ENCODE measurements at regions not wholly inside any gene's neighbourhood (a gene's known extent, or its start where the extent isn't known, plus 50 kb on each side); places are given as distances from the start of the nearest gene placed in this dataset.

GRCh38 chr6:144361016-144361415 lies 75.9 kb downstream of the UTRN start:
- H3K27me3 ChIP-seq (replicated peaks in 1 of 4; ENCODE audit: control insufficient read depth in 3 of 4, extremely low read depth in 1 of 4, insufficient read depth in 3 of 4, low read length in 3 of 4), result no peaks in the 10 kb centered on the region
- no peak overlapping the region for H3K18ac ChIP-seq (ENCODE audit: extremely low read depth, low read length)
- H4K20me1 ChIP-seq (replicated peaks in 1 of 2; ENCODE audit: control insufficient read depth in 1 of 2, insufficient read depth in 2 of 2, low read length in 2 of 2), result no peaks in the 10 kb centered on the region
- no peaks in the 10 kb centered on the region for H3K79me1 ChIP-seq (ENCODE audit: low read depth, low read length)
- no peaks in the 10 kb centered on the region for H3K9me3 ChIP-seq (ENCODE audit: insufficient read depth in 2 of 2, low read depth in 1 of 2, low read length in 1 of 2)
- peaks cover 0 to 40% of the 10 kb centered on the region in 2 experiments; a peak in 2 of 4 replicates for H3K79me2 ChIP-seq (ENCODE audit: control insufficient read depth in 1 of 2, insufficient read depth in 2 of 2, low read length in 2 of 2)
- H4K5ac ChIP-seq (ENCODE audit: insufficient read length, low read depth, low read length), result no peak overlapping the region
- H4K91ac ChIP-seq (replicated peaks; ENCODE audit: insufficient read length, low read length), result no peak overlapping the region
- H3K4me2 ChIP-seq (ENCODE audit: insufficient read depth in 1 of 2, low read depth in 2 of 2, low read length in 2 of 2), result no peak overlapping the region
- H2AK5ac ChIP-seq (ENCODE audit: low read depth, low read length), result no peak overlapping the region
- no peak overlapping the region for H3K14ac ChIP-seq (ENCODE audit: insufficient read length)
- ChIA-PET CTCF (ENCODE audit: partially characterized antibody) (interaction anchor here (1.4 kb wide), 1 partner anchor 21 kb away, joined by 3 read pairs; no protein-coding TSS in a partner anchor), POLR2A (ENCODE audit: partially characterized antibody) (interaction anchor here (0.6 to 1.6 kb wide), 2 partner anchors 10 to 17 kb away, joined by 3 to 6 read pairs; no protein-coding TSS in a partner anchor)
- no peak overlapping the region for H2AFZ ChIP-seq (ENCODE audit: low read length)
- no peak overlapping the region for H3K56ac ChIP-seq (replicated peaks; ENCODE audit: insufficient read length, low read depth, low read length)
- no peak overlapping the region for H2BK120ac ChIP-seq (replicated peaks; ENCODE audit: low read depth, low read length)
- H3K27ac ChIP-seq (ENCODE audit: low read depth, low read length), result no peak overlapping the region
- 89% methylated on average over 1 of the region's 1 CpG; no CpG with 5 or more reads in 1 of the 2 experiments for WGBS, 2 experiments (ENCODE audit: extremely low coverage in 1 of 2, insufficient coverage in 1 of 2, insufficient read length in 1 of 2, insufficient replicate concordance in 2 of 2, low coverage in 1 of 2, low lambda C conversion rate in 2 of 2, missing lambda C conversion rate in 1 of 2)
- no peak overlapping the region for H2BK12ac ChIP-seq (ENCODE audit: low read depth, low read length)
- H3K23ac ChIP-seq (ENCODE audit: insufficient read length), result no peak overlapping the region
- no peak overlapping the region for H3K4me3 ChIP-seq (ENCODE audit: extremely low read depth in 1 of 4, insufficient read depth in 2 of 4, low read depth in 3 of 4, low read length in 4 of 4)
- peaks cover 0 to 13% (median 2%) of the 10 kb centered on the region in 4 experiments; a peak in 2 of 7 replicates for H3K4me1 ChIP-seq (replicated peaks in 1 of 4; ENCODE audit: control insufficient read depth in 3 of 4, insufficient read depth in 4 of 4, low read length in 3 of 4)
- no peak overlapping the region for H4K8ac ChIP-seq (ENCODE audit: extremely low read depth, insufficient read depth, low read length)
- no peak overlapping the region for H3K4ac ChIP-seq (replicated peaks; ENCODE audit: insufficient read length, low read depth, low read length)
- no peak overlapping the region for H3K9ac ChIP-seq (replicated peaks in 1 of 4; ENCODE audit: extremely low read depth in 1 of 4, low read depth in 3 of 4, low read length in 3 of 4)
- DNase-seq (ENCODE audit: low read depth in 1 of 2, low spot score in 2 of 2), result no peak
- no peak overlapping the region for H2BK20ac ChIP-seq (ENCODE audit: low read length)
- no peaks in the 10 kb centered on the region for H3K36me3 ChIP-seq (ENCODE audit: control insufficient read depth in 2 of 4, insufficient read depth in 4 of 4, low read length in 3 of 4)
- H2BK15ac ChIP-seq (ENCODE audit: low read length), result no peak overlapping the region
- no peak for FAIRE-seq
- no peaks in the 10 kb centered on the region for H3K23me2 ChIP-seq (ENCODE audit: low read depth, low read length)
- H2BK5ac ChIP-seq (ENCODE audit: low read depth, low read length), result no peak overlapping the region
- no peak for TF ChIP-seq GABPA (IDR thresholded peaks at IDR 0.05; ENCODE audit: borderline replicate concordance, insufficient read depth, low read length)
- TF ChIP-seq SIX5 (IDR thresholded peaks at IDR 0.05; ENCODE audit: low read depth, low read length), result no peak
- no peak for TF ChIP-seq YY1 (IDR thresholded peaks at IDR 0.05; ENCODE audit: low read depth, low read length)
- no peak for TF ChIP-seq POLR2AphosphoS5 (IDR thresholded peaks at IDR 0.05; ENCODE audit: low read depth, low read length)
- no peak for TF ChIP-seq CBX8 (IDR thresholded peaks at IDR 0.05; ENCODE audit: borderline replicate concordance, low read depth, low read length)
- TF ChIP-seq TAF7 (optimal IDR thresholded peaks at IDR 0.05; ENCODE audit: borderline replicate concordance, low read depth, low read length), result no peak
- TF ChIP-seq SP2 (IDR thresholded peaks at IDR 0.05; ENCODE audit: low read length), result no peak
- no peak for TF ChIP-seq BRCA1 (IDR thresholded peaks at IDR 0.05; ENCODE audit: low read depth, low read length)
- TF ChIP-seq CTBP2 (IDR thresholded peaks at IDR 0.05; ENCODE audit: borderline replicate concordance, insufficient read depth, insufficient read length, low read length), result no peak
- TF ChIP-seq MAX (IDR thresholded peaks at IDR 0.05), result no peak
- TF ChIP-seq JUN (IDR thresholded peaks at IDR 0.05; ENCODE audit: low read depth, low read length), result no peak
- TF ChIP-seq SIN3A (conservative IDR thresholded peaks at IDR 0.05 in 1 of 2, IDR thresholded peaks at IDR 0.05 in 1 of 2; ENCODE audit: low read depth in 1 of 2, low read length in 2 of 2), result no peak
- TF ChIP-seq RBBP5 (IDR thresholded peaks at IDR 0.05; ENCODE audit: borderline replicate concordance, low read depth, low read length), result no peak

All from H1 (cell line).